Kidney (tissue), 13 donors: ENCODE measurements at regions not wholly inside any gene's neighbourhood (a gene's known extent, or its start where the extent isn't known, plus 50 kb on each side); places are given as distances from the start of the nearest gene placed in this dataset.

Experiments used
- DNase-seq, 5 donors: peaks; one replicate each; pipeline ENCODE4 v3.0.0-alpha.2; 2013 to 2020
- FAIRE-seq: peaks from 2 replicates; lab custom pipeline; 2012; peaks lifted over from hg19 to GRCh38; lab: Jason Lieb, UNC
- H3K27ac ChIP-seq, 2 donors: one replicate each; pipeline ENCODE4 v1.7.0; 2013; ENCODE audit warnings: low read depth in 2 of 2, low read length in 2 of 2, inconsistent platforms in 1 of 2
- H3K27me3 ChIP-seq: one replicate; pipeline ENCODE4 v1.7.1; 2013; ENCODE audit warnings: low read length, inconsistent platforms; ENCODE audit not compliant: control insufficient read depth, insufficient read depth
- H3K36me3 ChIP-seq, 3 donors: one replicate each; pipeline versions ENCODE4 v1.7.0 to v1.7.1; 2013; ENCODE audit warnings: low read length in 3 of 3, control low read depth in 1 of 3, inconsistent platforms in 1 of 3; ENCODE audit not compliant: insufficient read depth in 3 of 3, control insufficient read depth in 2 of 3
- H3K4me1 ChIP-seq, 3 donors: one replicate each; pipeline versions ENCODE4 v1.7.0 to v1.7.1; 2013; ENCODE audit warnings: low read length in 3 of 3, inconsistent platforms in 1 of 3, low read depth in 1 of 3; ENCODE audit not compliant: control insufficient read depth in 2 of 3, insufficient read depth in 2 of 3
- H3K4me3 ChIP-seq, 3 donors: one replicate each; pipeline versions ENCODE4 v1.7.0 to v1.8.1; 2013; ENCODE audit warnings: low read length in 3 of 3, control low read depth in 1 of 3, inconsistent platforms in 1 of 3
- H3K9ac ChIP-seq, 3 donors: one replicate each; pipeline versions ENCODE4 v1.7.0 to v1.7.1; 2013; ENCODE audit warnings: low read length in 3 of 3, control low read depth in 1 of 3, inconsistent platforms in 1 of 3
- H3K9me3 ChIP-seq, 3 donors: one replicate each; pipeline versions ENCODE4 v1.7.0 to v1.7.1; 2013; ENCODE audit warnings: low read length in 3 of 3, control low read depth in 1 of 3, inconsistent platforms in 1 of 3; ENCODE audit not compliant: control insufficient read depth in 2 of 3, insufficient read depth in 1 of 3
- CTCF ChIP-seq: IDR thresholded peaks from 3 replicates; pipeline ENCODE4 v1.5.1; 2012; ENCODE audit warnings: mild to moderate bottlenecking, moderate library complexity, borderline replicate concordance; ENCODE audit not compliant: insufficient read depth; ENCODE audit errors: extremely low read depth
- intact Hi-C: fragments of 100-400 bp; cut with DNase I; formaldehyde crosslinking; loops from one replicate; pipeline ENCODE4 v1.11.1; 2022
- donor health status: control.
- donor health status: control.
- donor health status: control.
- donor health status: control.
- donor health status: control.
- donor health status: DM: yes; HTN: yes; CAD: no.
- donor health status: Normal renal cell carcinoma (clear cell type).

GRCh38 chr1:218848009-218848408, 325.7 kb upstream of the LYPLAL1 start:
- H3K27ac ChIP-seq, result no peak overlapping the region
- no peak overlapping the region for H3K4me3 ChIP-seq
- no peak for TF ChIP-seq CTCF
- H3K9me3 ChIP-seq, result no peaks in the 10 kb centered on the region
- H3K27me3 ChIP-seq, result no peaks in the 10 kb centered on the region
- no peaks in the 10 kb centered on the region for H3K36me3 ChIP-seq
- DNase-seq (no peak), FAIRE-seq (no peak)
- no peak overlapping the region for H3K9ac ChIP-seq
- intact Hi-C loops, result no loop called here
- no peaks in the 10 kb centered on the region for H3K4me1 ChIP-seq

- DNase-seq, result no peak
- intact Hi-C loops, result no loop called here
- no peaks in the 10 kb centered on the region for H3K27me3 ChIP-seq
- no peak overlapping the region for H3K4me3 ChIP-seq
- H3K27ac ChIP-seq, result no peak overlapping the region
- H3K9ac ChIP-seq, result no peak overlapping the region
- no peaks in the 10 kb centered on the region for H3K9me3 ChIP-seq
- H3K4me1 ChIP-seq, result no peaks in the 10 kb centered on the region
- FAIRE-seq, result no peak
- TF ChIP-seq CTCF, result no peak
- no peaks in the 10 kb centered on the region for H3K36me3 ChIP-seq
Observed at GRCh38 chr1:218850367-218850766, 323.3 kb upstream of the LYPLAL1 start.

- Histone ChIP-seq H3K36me3 (no peaks in the 10 kb centered on the region), H3K4me3 (no peak overlapping the region), H3K9ac (no peak overlapping the region), H3K27me3 (no peaks in the 10 kb centered on the region), H3K9me3 (no peaks in the 10 kb centered on the region), H3K4me1 (no peaks in the 10 kb centered on the region), H3K27ac (no peak overlapping the region)
- intact Hi-C loops, result no loop called here
- no peak for TF ChIP-seq CTCF
- FAIRE-seq, result no peak
- DNase-seq, result no peak
Observed at GRCh38 chr1:218851586-218851985, 322.1 kb upstream of the LYPLAL1 start.

- no peaks in the 10 kb centered on the region for H3K36me3 ChIP-seq
- intact Hi-C loops, result no loop called here
- H3K27me3 ChIP-seq, result no peaks in the 10 kb centered on the region
- no peak for FAIRE-seq
- DNase-seq, result no peak
- no peaks in the 10 kb centered on the region for H3K9me3 ChIP-seq
- H3K9ac ChIP-seq, result no peak overlapping the region
- no peak for TF ChIP-seq CTCF
- no peaks in the 10 kb centered on the region for H3K4me1 ChIP-seq
- no peak overlapping the region for H3K27ac ChIP-seq
- H3K4me3 ChIP-seq, result no peak overlapping the region
Observed at GRCh38 chr1:218852527-218852926, 321.2 kb upstream of the LYPLAL1 start.
